Choroid plexus epithelial cell (primary cell): ENCODE measurements at regions not wholly inside any gene's neighbourhood (a gene's known extent, or its start where the extent isn't known, plus 50 kb on each side); places are given as distances from the start of the nearest gene placed in this dataset.

Experiments used
- DNase-seq: peaks from one replicate; pipeline ENCODE4 v3.0.0-alpha.2; 2010; ENCODE audit warnings: low read depth
- H3K4me3 ChIP-seq: 2 replicates; pipeline ENCODE4 v1.5.1; 2011; ENCODE audit warnings: low read depth, mild to moderate bottlenecking, control low read depth, low read length, moderate library complexity
- CTCF ChIP-seq: conservative IDR thresholded peaks from 2 replicates; pipeline ENCODE4 v1.5.1; 2011; ENCODE audit warnings: low read depth, mild to moderate bottlenecking, control low read depth, inconsistent platforms, low read length, moderate library complexity

GRCh38 chr18:53682796-53683195 is 541.7 kb downstream of the MBD2 start:
- DNase-seq = no peak
- no peak for TF ChIP-seq CTCF
- H3K4me3 ChIP-seq = no peak overlapping the region

- H3K4me3 ChIP-seq = no peak overlapping the region
- DNase-seq = no peak
- no peak for TF ChIP-seq CTCF
Observed at GRCh38 chr18:53677480-53677879, 547.0 kb downstream of the MBD2 start.

- DNase-seq = no peak
- H3K4me3 ChIP-seq = no peak overlapping the region
- no peak for TF ChIP-seq CTCF
Observed at GRCh38 chr18:53665701-53666100, 558.8 kb downstream of the MBD2 start.

- no peak for TF ChIP-seq CTCF
- H3K4me3 ChIP-seq = no peak overlapping the region
- DNase-seq = no peak
Observed at GRCh38 chr18:53664575-53664974, 559.9 kb downstream of the MBD2 start.

- no peak for DNase-seq
- no peak for TF ChIP-seq CTCF
- no peak overlapping the region for H3K4me3 ChIP-seq
Observed at GRCh38 chr18:53660306-53660705, 564.2 kb downstream of the MBD2 start.

GRCh38 chr18:53657257-53657656 is 567.2 kb downstream of the MBD2 start:
- no peak overlapping the region for H3K4me3 ChIP-seq
- no peak for DNase-seq
- no peak for TF ChIP-seq CTCF

GRCh38 chr18:53649621-53650020 is 574.8 kb downstream of the MBD2 start:
- no peak overlapping the region for H3K4me3 ChIP-seq
- no peak for DNase-seq
- no peak for TF ChIP-seq CTCF
